HEK293 (cell line): ENCODE measurements at regions not wholly inside any gene's neighbourhood (a gene's known extent, or its start where the extent isn't known, plus 50 kb on each side); places are given as distances from the start of the nearest gene placed in this dataset.

ENCODE experiments used
- YY1 ChIP-seq: fragments of 450-650 bp; formaldehyde crosslinking; IDR thresholded peaks from 2 replicates; pipeline ENCODE4 v1.5.1; 2018; ENCODE audit warnings: missing biosample characterization, missing genetic modification characterization
- ZBTB1 ChIP-seq: fragments of 450-650 bp; formaldehyde crosslinking; IDR thresholded peaks from 2 replicates; pipeline ENCODE4 v1.5.1; 2016; ENCODE audit warnings: missing biosample characterization, missing genetic modification characterization
- ZEB2 ChIP-seq: fragments of 450-650 bp; formaldehyde crosslinking; IDR thresholded peaks from 2 replicates; pipeline ENCODE4 v1.5.1; 2016; ENCODE audit warnings: missing biosample characterization, missing genetic modification characterization
- ZNF239 ChIP-seq: fragments of 450-650 bp; formaldehyde crosslinking; IDR thresholded peaks from 2 replicates; pipeline ENCODE4 v1.5.1; 2016; ENCODE audit warnings: missing biosample characterization, missing genetic modification characterization
- ZNF274 ChIP-seq, 2 experiments: fragments of 200-500 bp in 1 of 2; fragments of 450-650 bp in 1 of 2; sonication (Bioruptor generic) in 1 of 2; formaldehyde crosslinking in 1 of 2; IDR thresholded peaks; 2 replicates each; pipeline versions ENCODE4 v1.5.1 to v1.6.1; 2014 to 2016; ENCODE audit warnings: borderline replicate concordance in 1 of 2, inconsistent platforms in 1 of 2, low read length in 1 of 2, missing biosample characterization in 1 of 2, missing genetic modification characterization in 1 of 2
- ZNF549 ChIP-seq: fragments of 450-650 bp; IDR thresholded peaks from 2 replicates; pipeline ENCODE4 v1.5.1; 2018; ENCODE audit warnings: missing biosample characterization, missing genetic modification characterization, mild to moderate bottlenecking, inconsistent platforms, moderate library complexity
- ZNF555 ChIP-seq: fragments of 450-650 bp; formaldehyde crosslinking; conservative IDR thresholded peaks from 2 replicates; pipeline ENCODE4 v1.5.1; 2017; ENCODE audit warnings: missing biosample characterization, mild to moderate bottlenecking, missing genetic modification characterization, inconsistent platforms
- ZNF624 ChIP-seq: fragments of 450-650 bp; formaldehyde crosslinking; IDR thresholded peaks from 2 replicates; pipeline ENCODE4 v1.5.1; 2017; ENCODE audit warnings: missing biosample characterization, missing genetic modification characterization
- ZNF76 ChIP-seq: fragments of 450-650 bp; formaldehyde crosslinking; IDR thresholded peaks from 2 replicates; pipeline ENCODE4; 2016; ENCODE audit warnings: low read depth, missing biosample characterization, missing genetic modification characterization, borderline replicate concordance
- TF ChIP-seq, protein P1 (sequence below): fragments of 450-650 bp; formaldehyde crosslinking; IDR thresholded peaks from 2 replicates; pipeline ENCODE4 v1.5.1; 2016; ENCODE audit warnings: missing biosample characterization, missing genetic modification characterization
- TF ChIP-seq, protein P2 (sequence below): fragments of 450-650 bp; formaldehyde crosslinking; IDR thresholded peaks from 2 replicates; pipeline ENCODE4 v1.5.1; 2016; ENCODE audit warnings: missing biosample characterization, missing genetic modification characterization, low read depth
- TF ChIP-seq, protein P3 (sequence below): fragments of 450-650 bp; formaldehyde crosslinking; IDR thresholded peaks from 2 replicates; pipeline ENCODE4 v1.5.1; 2016; ENCODE audit warnings: missing biosample characterization, missing genetic modification characterization

DNA sequence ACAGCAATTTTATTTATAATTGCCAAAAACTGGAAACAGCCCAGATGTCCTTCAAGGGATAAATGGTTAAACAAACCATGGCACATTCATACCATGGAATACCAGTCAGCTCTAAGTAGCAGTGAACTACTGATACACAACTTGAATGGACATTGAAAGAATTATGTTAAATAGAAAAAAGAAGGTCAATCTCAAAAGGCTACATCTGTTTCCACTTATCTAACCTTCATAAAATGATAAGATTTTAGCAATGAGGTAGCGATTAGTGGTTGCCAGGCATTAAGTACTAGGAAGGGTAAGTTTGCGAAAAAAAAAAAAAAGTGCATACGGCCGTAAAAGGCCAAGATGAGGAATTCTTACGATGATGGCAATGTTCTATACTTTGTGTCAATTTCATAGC is 738.7 kb upstream of the ANO3 start:
- TF ChIP-seq ZNF239 (tag by site-specific recombination) = no peak
- TF ChIP-seq, protein P1, sequence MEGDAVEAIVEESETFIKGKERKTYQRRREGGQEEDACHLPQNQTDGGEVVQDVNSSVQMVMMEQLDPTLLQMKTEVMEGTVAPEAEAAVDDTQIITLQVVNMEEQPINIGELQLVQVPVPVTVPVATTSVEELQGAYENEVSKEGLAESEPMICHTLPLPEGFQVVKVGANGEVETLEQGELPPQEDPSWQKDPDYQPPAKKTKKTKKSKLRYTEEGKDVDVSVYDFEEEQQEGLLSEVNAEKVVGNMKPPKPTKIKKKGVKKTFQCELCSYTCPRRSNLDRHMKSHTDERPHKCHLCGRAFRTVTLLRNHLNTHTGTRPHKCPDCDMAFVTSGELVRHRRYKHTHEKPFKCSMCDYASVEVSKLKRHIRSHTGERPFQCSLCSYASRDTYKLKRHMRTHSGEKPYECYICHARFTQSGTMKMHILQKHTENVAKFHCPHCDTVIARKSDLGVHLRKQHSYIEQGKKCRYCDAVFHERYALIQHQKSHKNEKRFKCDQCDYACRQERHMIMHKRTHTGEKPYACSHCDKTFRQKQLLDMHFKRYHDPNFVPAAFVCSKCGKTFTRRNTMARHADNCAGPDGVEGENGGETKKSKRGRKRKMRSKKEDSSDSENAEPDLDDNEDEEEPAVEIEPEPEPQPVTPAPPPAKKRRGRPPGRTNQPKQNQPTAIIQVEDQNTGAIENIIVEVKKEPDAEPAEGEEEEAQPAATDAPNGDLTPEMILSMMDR = no peak
- no peak for TF ChIP-seq ZNF624
- no peak for TF ChIP-seq ZNF555
- TF ChIP-seq, protein P2, sequence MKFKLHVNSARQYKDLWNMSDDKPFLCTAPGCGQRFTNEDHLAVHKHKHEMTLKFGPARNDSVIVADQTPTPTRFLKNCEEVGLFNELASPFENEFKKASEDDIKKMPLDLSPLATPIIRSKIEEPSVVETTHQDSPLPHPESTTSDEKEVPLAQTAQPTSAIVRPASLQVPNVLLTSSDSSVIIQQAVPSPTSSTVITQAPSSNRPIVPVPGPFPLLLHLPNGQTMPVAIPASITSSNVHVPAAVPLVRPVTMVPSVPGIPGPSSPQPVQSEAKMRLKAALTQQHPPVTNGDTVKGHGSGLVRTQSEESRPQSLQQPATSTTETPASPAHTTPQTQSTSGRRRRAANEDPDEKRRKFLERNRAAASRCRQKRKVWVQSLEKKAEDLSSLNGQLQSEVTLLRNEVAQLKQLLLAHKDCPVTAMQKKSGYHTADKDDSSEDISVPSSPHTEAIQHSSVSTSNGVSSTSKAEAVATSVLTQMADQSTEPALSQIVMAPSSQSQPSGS (tag by site-specific recombination) = no peak
- TF ChIP-seq ZBTB1 (tag by site-specific recombination) = no peak
- no peak for TF ChIP-seq ZNF274 (IDR thresholded peaks at IDR 0.05; ENCODE audit: low read length)
- no peak for TF ChIP-seq ZNF274 (tag by site-specific recombination; IDR thresholded peaks at IDR 0.05; ENCODE audit: borderline replicate concordance)
- TF ChIP-seq, protein P3, sequence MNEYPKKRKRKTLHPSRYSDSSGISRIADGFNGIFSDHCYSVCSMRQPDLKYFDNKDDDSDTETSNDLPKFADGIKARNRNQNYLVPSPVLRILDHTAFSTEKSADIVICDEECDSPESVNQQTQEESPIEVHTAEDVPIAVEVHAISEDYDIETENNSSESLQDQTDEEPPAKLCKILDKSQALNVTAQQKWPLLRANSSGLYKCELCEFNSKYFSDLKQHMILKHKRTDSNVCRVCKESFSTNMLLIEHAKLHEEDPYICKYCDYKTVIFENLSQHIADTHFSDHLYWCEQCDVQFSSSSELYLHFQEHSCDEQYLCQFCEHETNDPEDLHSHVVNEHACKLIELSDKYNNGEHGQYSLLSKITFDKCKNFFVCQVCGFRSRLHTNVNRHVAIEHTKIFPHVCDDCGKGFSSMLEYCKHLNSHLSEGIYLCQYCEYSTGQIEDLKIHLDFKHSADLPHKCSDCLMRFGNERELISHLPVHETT (tag by site-specific recombination) = no peak
- TF ChIP-seq ZEB2 (tag by site-specific recombination) = no peak
- no peak for TF ChIP-seq ZNF549 (tag by site-specific recombination)
- TF ChIP-seq ZNF76 (tag by site-specific recombination) = no peak
- TF ChIP-seq YY1 (tag by site-specific recombination) = no peak
